ENCODE measurements at regions not wholly inside any gene's neighbourhood (a gene's known extent, or its start where the extent isn't known, plus 50 kb on each side); places are given as distances from the start of the nearest gene placed in this dataset.

- Mint-ChIP-seq H3K36me3 (no peaks in the 10 kb centered on the region), H3K27ac (no peak overlapping the region), H3K4me3 (no peak overlapping the region), H3K27me3 (no peaks in the 10 kb centered on the region), H3K4me1 (no peaks in the 10 kb centered on the region), H3K9me3 (no peaks in the 10 kb centered on the region)
- POLR2A ChIA-PET: no interaction called here
- ATAC-seq (ENCODE audit: low read depth) (no peak), DNase-seq (no peak)
These were observed 240.8 kb downstream of the TEX29 start for GRCh38 chr13:111561091-111561781.

GRCh38 chr13:111562716-111563115, 242.3 kb downstream of the TEX29 start:
- DNase-seq (no peak), ATAC-seq (ENCODE audit: low read depth) (no peak)
- Mint-ChIP-seq H3K36me3 (no peaks in the 10 kb centered on the region), H3K9me3 (peaks cover under 1% of the 10 kb centered on the region), H3K4me3 (no peak overlapping the region), H3K4me1 (no peaks in the 10 kb centered on the region), H3K27ac (no peak overlapping the region), H3K27me3 (no peaks in the 10 kb centered on the region)
- POLR2A ChIA-PET: no interaction called here

- POLR2A ChIA-PET: no interaction called here
- Mint-ChIP-seq H3K36me3 (no peaks in the 10 kb centered on the region), H3K9me3 (peaks cover 4% of the 10 kb centered on the region), H3K27ac (no peak overlapping the region), H3K4me1 (no peaks in the 10 kb centered on the region), H3K4me3 (no peak overlapping the region), H3K27me3 (no peaks in the 10 kb centered on the region)
- DNase-seq (no peak), ATAC-seq (ENCODE audit: low read depth) (no peak)
These were observed 244.2 kb downstream of the TEX29 start for GRCh38 chr13:111564606-111565005.

- DNase-seq (no peak), ATAC-seq (ENCODE audit: low read depth) (no peak)
- POLR2A ChIA-PET: no interaction called here
- Mint-ChIP-seq H3K9me3 (peaks cover 4% of the 10 kb centered on the region), H3K4me3 (no peak overlapping the region), H3K36me3 (no peaks in the 10 kb centered on the region), H3K4me1 (no peaks in the 10 kb centered on the region), H3K27me3 (no peaks in the 10 kb centered on the region), H3K27ac (no peak overlapping the region)
These were observed 245.0 kb downstream of the TEX29 start for GRCh38 chr13:111565400-111565799.

GRCh38 chr13:111566567-111566966, 246.1 kb downstream of the TEX29 start:
- Mint-ChIP-seq H3K4me3 (no peak overlapping the region), H3K27ac (no peak overlapping the region), H3K27me3 (no peaks in the 10 kb centered on the region), H3K9me3 (peaks cover 4% of the 10 kb centered on the region), H3K36me3 (no peaks in the 10 kb centered on the region), H3K4me1 (no peaks in the 10 kb centered on the region)
- POLR2A ChIA-PET: no interaction called here
- no peak for DNase-seq
- ATAC-seq (ENCODE audit: low read depth): no peak

- DNase-seq (no peak), ATAC-seq (ENCODE audit: low read depth) (no peak)
- no peak overlapping the region for H3K27ac Mint-ChIP-seq
- peaks cover 5% of the 10 kb centered on the region for H3K9me3 Mint-ChIP-seq
- no peak overlapping the region for H3K4me3 Mint-ChIP-seq
- no peaks in the 10 kb centered on the region for H3K27me3 Mint-ChIP-seq
- no peaks in the 10 kb centered on the region for H3K4me1 Mint-ChIP-seq
- H3K36me3 Mint-ChIP-seq: no peaks in the 10 kb centered on the region
- POLR2A ChIA-PET: no interaction called here
These were observed 247.2 kb downstream of the TEX29 start for GRCh38 chr13:111567637-111568036.

- Mint-ChIP-seq H3K27me3 (no peaks in the 10 kb centered on the region), H3K9me3 (peaks cover 5% of the 10 kb centered on the region), H3K36me3 (no peaks in the 10 kb centered on the region), H3K4me1 (no peaks in the 10 kb centered on the region), H3K4me3 (no peak overlapping the region), H3K27ac (no peak overlapping the region)
- POLR2A ChIA-PET: no interaction called here
- no peak for DNase-seq
- no peak for ATAC-seq (ENCODE audit: low read depth)
These were observed 247.8 kb downstream of the TEX29 start for GRCh38 chr13:111568290-111568689.

GRCh38 chr13:111570911-111571310, 250.5 kb downstream of the TEX29 start:
- Mint-ChIP-seq H3K4me3 (no peak overlapping the region), H3K9me3 (peaks cover 15% of the 10 kb centered on the region), H3K36me3 (no peaks in the 10 kb centered on the region), H3K4me1 (no peaks in the 10 kb centered on the region), H3K27me3 (no peaks in the 10 kb centered on the region), H3K27ac (no peak overlapping the region)
- ATAC-seq (ENCODE audit: low read depth) (no peak), DNase-seq (no peak)
- POLR2A ChIA-PET: no interaction called here

- Mint-ChIP-seq H3K27me3 (no peaks in the 10 kb centered on the region), H3K9me3 (peaks cover 12% of the 10 kb centered on the region), H3K27ac (no peak overlapping the region), H3K36me3 (no peaks in the 10 kb centered on the region), H3K4me1 (no peaks in the 10 kb centered on the region), H3K4me3 (no peak overlapping the region)
- DNase-seq: no peak
- no peak for ATAC-seq (ENCODE audit: low read depth)
- POLR2A ChIA-PET: no interaction called here
These were observed 252.7 kb downstream of the TEX29 start for GRCh38 chr13:111572956-111573761.

GRCh38 chr13:111573801-111574200, 253.4 kb downstream of the TEX29 start:
- Mint-ChIP-seq H3K4me3 (no peak overlapping the region), H3K9me3 (peaks cover 12% of the 10 kb centered on the region), H3K27me3 (no peaks in the 10 kb centered on the region), H3K36me3 (no peaks in the 10 kb centered on the region), H3K27ac (no peak overlapping the region), H3K4me1 (no peaks in the 10 kb centered on the region)
- ATAC-seq (ENCODE audit: low read depth) (no peak), DNase-seq (no peak)
- POLR2A ChIA-PET: no interaction called here

- Mint-ChIP-seq H3K9me3 (peaks cover 14% of the 10 kb centered on the region), H3K36me3 (no peaks in the 10 kb centered on the region), H3K27ac (no peak overlapping the region), H3K27me3 (no peaks in the 10 kb centered on the region), H3K4me3 (no peak overlapping the region), H3K4me1 (no peaks in the 10 kb centered on the region)
- POLR2A ChIA-PET: no interaction called here
- DNase-seq: no peak
- ATAC-seq (ENCODE audit: low read depth): no peak
These were observed 254.8 kb downstream of the TEX29 start for GRCh38 chr13:111575276-111575675.

GRCh38 chr13:111575719-111576118, 255.3 kb downstream of the TEX29 start:
- H3K9me3 Mint-ChIP-seq: peaks cover 14% of the 10 kb centered on the region
- ATAC-seq (ENCODE audit: low read depth): no peak
- DNase-seq: no peak
- H3K27ac Mint-ChIP-seq: no peak overlapping the region
- no peaks in the 10 kb centered on the region for H3K27me3 Mint-ChIP-seq
- no peaks in the 10 kb centered on the region for H3K4me1 Mint-ChIP-seq
- H3K36me3 Mint-ChIP-seq: no peaks in the 10 kb centered on the region
- no peak overlapping the region for H3K4me3 Mint-ChIP-seq
- POLR2A ChIA-PET: no interaction called here

GRCh38 chr13:111577208-111577828, 256.9 kb downstream of the TEX29 start:
- DNase-seq (no peak), ATAC-seq (ENCODE audit: low read depth) (no peak)
- Mint-ChIP-seq H3K4me3 (no peak overlapping the region), H3K4me1 (no peaks in the 10 kb centered on the region), H3K27me3 (no peaks in the 10 kb centered on the region), H3K9me3 (peaks cover 14% of the 10 kb centered on the region), H3K36me3 (no peaks in the 10 kb centered on the region), H3K27ac (no peak overlapping the region)
- POLR2A ChIA-PET: no interaction called here
